H1 (cell line): ENCODE measurements at regions not wholly inside any gene's neighbourhood (a gene's known extent, or its start where the extent isn't known, plus 50 kb on each side); places are given as distances from the start of the nearest gene placed in this dataset.

ENCODE experiments used
- CTCF ChIA-PET: fragments of 300-600 bp; sonication (Branson Sonifier 250); formaldehyde crosslinking; loops from one replicate; lab custom pipeline; 2021; ENCODE audit not compliant: partially characterized antibody; lab: Charles Lee
- POLR2A ChIA-PET: fragments of 300-600 bp; sonication (Branson Sonifier 250); formaldehyde crosslinking; loops from one replicate; lab custom pipeline; 2021; ENCODE audit warnings: inconsistent platforms; ENCODE audit not compliant: partially characterized antibody; lab: Charles Lee
- DNase-seq, 2 experiments: peaks; one replicate each; pipeline versions ENCODE4 v3.0.0 to v3.0.0-alpha.2; 2010 to 2022; ENCODE audit warnings: low spot score in 2 of 2, low read depth in 1 of 2, mixed read lengths in 1 of 2
- FAIRE-seq: peaks from 2 replicates; lab custom pipeline; 2011; peaks lifted over from hg19 to GRCh38; lab: Jason Lieb, UNC
- H2AFZ ChIP-seq: 2 replicates; pipeline ENCODE4 v1.8.1; 2012; ENCODE audit warnings: low read length, inconsistent platforms
- H2AK5ac ChIP-seq: 2 replicates; pipeline ENCODE4 v1.6.1; 2013; ENCODE audit warnings: low read depth, low read length
- H2BK120ac ChIP-seq: replicated peaks from 2 replicates; pipeline ENCODE3; 2013; ENCODE audit warnings: low read depth, low read length, inconsistent platforms
- H2BK12ac ChIP-seq: 2 replicates; pipeline ENCODE4 v1.6.1; 2013; ENCODE audit warnings: low read depth, low read length
- H2BK15ac ChIP-seq: 2 replicates; pipeline ENCODE4 v1.6.1; 2013; ENCODE audit warnings: low read length
- H2BK20ac ChIP-seq: 2 replicates; pipeline ENCODE4 v1.6.1; 2013; ENCODE audit warnings: low read length
- H2BK5ac ChIP-seq: 2 replicates; pipeline ENCODE4 v1.6.1; 2013; ENCODE audit warnings: low read depth, low read length
- H3K14ac ChIP-seq: 2 replicates; pipeline ENCODE4 v1.6.1; 2013; ENCODE audit warnings: inconsistent platforms; ENCODE audit not compliant: insufficient read length
- H3K18ac ChIP-seq: 2 replicates; pipeline ENCODE4 v1.6.1; 2013; ENCODE audit warnings: low read length; ENCODE audit errors: extremely low read depth
- H3K23ac ChIP-seq: 2 replicates; pipeline ENCODE4 v1.6.1; 2013; ENCODE audit warnings: inconsistent platforms; ENCODE audit not compliant: insufficient read length
- H3K23me2 ChIP-seq: 2 replicates; pipeline ENCODE4 v1.6.1; 2013; ENCODE audit warnings: low read depth, low read length
- H3K27ac ChIP-seq: 2 replicates; pipeline ENCODE4 v1.6.1; 2011; ENCODE audit warnings: low read depth, low read length, inconsistent platforms
- H3K27me3 ChIP-seq, 4 experiments: replicated peaks in 1 of 4; 1 replicate in 1 of 4; 2 replicates in 3 of 4; pipeline versions ENCODE4 v1.6.1 to v1.8.1; 2011 to 2013; ENCODE audit warnings: low read length in 3 of 4, mild to moderate bottlenecking in 3 of 4, inconsistent platforms in 2 of 4, mixed read lengths in 2 of 4, moderate library complexity in 1 of 4; ENCODE audit not compliant: control insufficient read depth in 3 of 4, insufficient read depth in 3 of 4; ENCODE audit errors: extremely low read depth in 1 of 4
- H3K36me3 ChIP-seq, 4 experiments: 2 replicates each; pipeline versions ENCODE4 v1.6.1 to v1.8.1; 2011 to 2013; ENCODE audit warnings: mild to moderate bottlenecking in 4 of 4, low read length in 3 of 4, moderate library complexity in 2 of 4, control low read depth in 1 of 4, inconsistent platforms in 1 of 4; ENCODE audit not compliant: insufficient read depth in 4 of 4, control insufficient read depth in 2 of 4
- H3K4ac ChIP-seq: replicated peaks from 2 replicates; pipeline ENCODE3; 2013; ENCODE audit warnings: low read length, low read depth, mixed read lengths, inconsistent platforms; ENCODE audit not compliant: insufficient read length
- H3K4me1 ChIP-seq, 4 experiments: replicated peaks in 1 of 4; 1 replicate in 1 of 4; 2 replicates in 3 of 4; pipeline versions ENCODE4 v1.6.1 to v1.8.1; 2011 to 2013; ENCODE audit warnings: low read length in 3 of 4, inconsistent platforms in 2 of 4, mixed read lengths in 1 of 4; ENCODE audit not compliant: insufficient read depth in 4 of 4, control insufficient read depth in 3 of 4
- H3K4me2 ChIP-seq, 2 experiments: 2 replicates each; pipeline versions ENCODE4 v1.6.1 to v1.8.1; 2011 to 2013; ENCODE audit warnings: low read depth in 2 of 2, low read length in 2 of 2, control low read depth in 1 of 2, inconsistent platforms in 1 of 2, mild to moderate bottlenecking in 1 of 2; ENCODE audit not compliant: insufficient read depth in 1 of 2
- H3K4me3 ChIP-seq, 4 experiments: fragments of 200-600, 300-600 bp in 1 of 4; sonication (generic), shearing (Covaris generic), sonication (Bioruptor Twin) in 1 of 4; 2 replicates each; pipeline versions ENCODE4 v1.5.1 to v1.8.1; 2011 to 2016; ENCODE audit warnings: low read length in 4 of 4, low read depth in 3 of 4, control low read depth in 2 of 4, inconsistent platforms in 2 of 4, mild to moderate bottlenecking in 2 of 4, mixed read lengths in 1 of 4, moderate library complexity in 1 of 4; ENCODE audit not compliant: insufficient read depth in 2 of 4; ENCODE audit errors: extremely low read depth in 1 of 4
- H3K56ac ChIP-seq: replicated peaks from 2 replicates; pipeline ENCODE3; 2013; ENCODE audit warnings: low read depth, mild to moderate bottlenecking, mixed read lengths, low read length, inconsistent platforms; ENCODE audit not compliant: insufficient read length
- H3K79me1 ChIP-seq: 2 replicates; pipeline ENCODE4 v1.6.1; 2013; ENCODE audit warnings: low read depth, low read length, control low read depth
- H3K79me2 ChIP-seq, 2 experiments: 2 replicates each; pipeline versions ENCODE4 v1.6.1 to v1.8.1; 2012 to 2013; ENCODE audit warnings: low read length in 2 of 2, mild to moderate bottlenecking in 2 of 2, inconsistent platforms in 1 of 2; ENCODE audit not compliant: insufficient read depth in 2 of 2, control insufficient read depth in 1 of 2
- H3K9ac ChIP-seq, 4 experiments: replicated peaks in 1 of 4; 1 replicate in 1 of 4; 2 replicates in 3 of 4; pipeline versions ENCODE4 v1.6.1 to v1.8.1; 2011 to 2013; ENCODE audit warnings: low read depth in 3 of 4, low read length in 3 of 4, control low read depth in 2 of 4, mild to moderate bottlenecking in 2 of 4, moderate library complexity in 2 of 4, inconsistent platforms in 1 of 4; ENCODE audit errors: extremely low read depth in 1 of 4
- H3K9me3 ChIP-seq, 2 experiments: 2 replicates each; pipeline versions ENCODE4 v1.6.1 to v1.8.1; 2012 to 2013; ENCODE audit warnings: mild to moderate bottlenecking in 2 of 2, moderate library complexity in 2 of 2, control low read depth in 1 of 2, inconsistent platforms in 1 of 2, low read depth in 1 of 2, low read length in 1 of 2, mixed read lengths in 1 of 2; ENCODE audit not compliant: insufficient read depth in 2 of 2
- H4K20me1 ChIP-seq, 2 experiments: replicated peaks in 1 of 2; 2 replicates each; pipeline versions ENCODE3 to v1.8.1; 2011 to 2013; ENCODE audit warnings: inconsistent platforms in 2 of 2, low read length in 2 of 2, mild to moderate bottlenecking in 1 of 2; ENCODE audit not compliant: insufficient read depth in 2 of 2, control insufficient read depth in 1 of 2
- H4K5ac ChIP-seq: 2 replicates; pipeline ENCODE4 v1.6.1; 2013; ENCODE audit warnings: low read length, low read depth, mixed read lengths, inconsistent platforms; ENCODE audit not compliant: insufficient read length
- H4K8ac ChIP-seq: 2 replicates; pipeline ENCODE4 v1.8.0; 2013; ENCODE audit warnings: mild to moderate bottlenecking, moderate library complexity, low read length, inconsistent platforms; ENCODE audit not compliant: insufficient read depth; ENCODE audit errors: extremely low read depth
- H4K91ac ChIP-seq: replicated peaks from 2 replicates; pipeline ENCODE3; 2013; ENCODE audit warnings: low read length, mixed read lengths, inconsistent platforms; ENCODE audit not compliant: insufficient read length
- BACH1 ChIP-seq: IDR thresholded peaks from 2 replicates; pipeline ENCODE4 v1.6.1; 2012; ENCODE audit warnings: low read length, improper control_type of control experiment
- CBX5 ChIP-seq: fragments of 300-800, 300-1000 bp; sonication (generic); IDR thresholded peaks from 2 replicates; pipeline ENCODE4 v1.7.1; 2016; ENCODE audit warnings: antibody characterized with exemption, low read length, low read depth
- CTBP2 ChIP-seq: IDR thresholded peaks from 2 replicates; pipeline ENCODE4 v1.7.0; 2011; ENCODE audit warnings: borderline replicate concordance, mild to moderate bottlenecking, moderate library complexity, mixed read lengths, low read length; ENCODE audit not compliant: insufficient read depth, insufficient read length
- EP300 ChIP-seq, 2 experiments: IDR thresholded peaks; 1 replicate in 1 of 2; 2 replicates in 1 of 2; pipeline ENCODE4 v1.6.1; 2011 to 2012; ENCODE audit warnings: low read depth in 2 of 2, low read length in 2 of 2, mild to moderate bottlenecking in 2 of 2, borderline replicate concordance in 1 of 2, inconsistent platforms in 1 of 2, moderate library complexity in 1 of 2
- MAFK ChIP-seq: IDR thresholded peaks from 2 replicates; pipeline ENCODE4 v1.6.1; 2012; ENCODE audit warnings: low read depth, mild to moderate bottlenecking, improper control_type of control experiment, low read length
- POLR2AphosphoS5 ChIP-seq: IDR thresholded peaks from 2 replicates; pipeline ENCODE4 v1.6.1; 2011; ENCODE audit warnings: low read depth, low read length
- RAD21 ChIP-seq, 2 experiments: IDR thresholded peaks in 1 of 2; conservative IDR thresholded peaks in 1 of 2; 2 replicates each; pipeline ENCODE4 v1.6.1; 2011; ENCODE audit warnings: low read depth in 2 of 2, low read length in 2 of 2, improper control_type of control experiment in 1 of 2, inconsistent platforms in 1 of 2, mild to moderate bottlenecking in 1 of 2, moderate library complexity in 1 of 2
- RFX5 ChIP-seq: IDR thresholded peaks from 2 replicates; pipeline ENCODE4 v1.6.1; 2011; ENCODE audit warnings: low read depth, low read length, improper control_type of control experiment, borderline replicate concordance
- YY1 ChIP-seq: IDR thresholded peaks from 2 replicates; pipeline ENCODE4 v1.6.1; 2011; ENCODE audit warnings: low read depth, mild to moderate bottlenecking, low read length
- WGBS, 2 experiments: shearing (Covaris generic) in 1 of 2; methylation state at CpG; one replicate each; pipeline versions ENCODE4 v1.1.6 to v1.1.7; 2013 to 2015; ENCODE audit warnings: low lambda C conversion rate in 2 of 2, mixed read lengths in 2 of 2, inconsistent platforms in 1 of 2, low coverage in 1 of 2, missing lambda C conversion rate in 1 of 2; ENCODE audit not compliant: insufficient replicate concordance in 2 of 2, insufficient coverage in 1 of 2, insufficient read length in 1 of 2; ENCODE audit errors: extremely low coverage in 1 of 2, missing lambda C conversion rate in 1 of 2; 5-methylcytosine and 5-hydroxymethylcytosine counted together
- TF ChIP-seq, protein P1 (sequence below), 3 experiments: IDR thresholded peaks; 1 replicate in 2 of 3; 2 replicates in 1 of 3; pipeline versions ENCODE4 v1.5.1 to v1.6.1; 2011; ENCODE audit warnings: low read length in 3 of 3, mild to moderate bottlenecking in 3 of 3, inconsistent platforms in 2 of 3, low read depth in 1 of 3, moderate library complexity in 1 of 3; ENCODE audit not compliant: insufficient read depth in 1 of 3; ENCODE audit errors: control extremely low read depth in 1 of 3

GRCh38 chr1:72557446-72558049 is 275.2 kb upstream of the NEGR1 start:
- Histone ChIP-seq H3K4ac (no peak overlapping the region), H3K9me3 (no peaks in the 10 kb centered on the region), H2AFZ (peak overlapping the region; percentile 94), H2AK5ac (no peak overlapping the region), H3K79me1 (no peaks in the 10 kb centered on the region), H3K27me3 (no peaks in the 10 kb centered on the region), H3K4me1 (peaks cover 0 to 6% (median 0%) of the 10 kb centered on the region in 4 experiments; a peak in 2 of 7 replicates), H3K14ac (no peak overlapping the region), H4K5ac (no peak overlapping the region), H3K9ac (no peak overlapping the region), H3K23ac (no peak overlapping the region), H4K91ac (no peak overlapping the region), H3K27ac (no peak overlapping the region), H3K23me2 (no peaks in the 10 kb centered on the region), H3K56ac (no peak overlapping the region), H3K79me2 (no peaks in the 10 kb centered on the region), H4K20me1 (no peaks in the 10 kb centered on the region), H3K4me3 (no peak overlapping the region), H2BK20ac (no peak overlapping the region), H3K18ac (no peak overlapping the region), H4K8ac (no peak overlapping the region), H2BK12ac (no peak overlapping the region), H2BK120ac (no peak overlapping the region), H2BK15ac (0 out of 2 replicates have a peak overlapping the region, but pooled peaks have one; percentile 14), H3K36me3 (no peaks in the 10 kb centered on the region), H3K4me2 (no peak overlapping the region), H2BK5ac (no peak overlapping the region)
- POLR2A ChIA-PET: no interaction called here
- FAIRE-seq (peak; percentile 55), DNase-seq (no peak)
- 86% methylated on average over 1 of the region's 1 CpG; no CpG with 5 or more reads in 1 of the 2 experiments for WGBS, 2 experiments
- CTCF ChIA-PET: interaction anchor here (0.7 to 2.6 kb wide), 18 partner anchors 8 to 1764 kb away, joined by 3 to 13 read pairs (median 4); no protein-coding TSS in a partner anchor
- TF ChIP-seq, protein P1, sequence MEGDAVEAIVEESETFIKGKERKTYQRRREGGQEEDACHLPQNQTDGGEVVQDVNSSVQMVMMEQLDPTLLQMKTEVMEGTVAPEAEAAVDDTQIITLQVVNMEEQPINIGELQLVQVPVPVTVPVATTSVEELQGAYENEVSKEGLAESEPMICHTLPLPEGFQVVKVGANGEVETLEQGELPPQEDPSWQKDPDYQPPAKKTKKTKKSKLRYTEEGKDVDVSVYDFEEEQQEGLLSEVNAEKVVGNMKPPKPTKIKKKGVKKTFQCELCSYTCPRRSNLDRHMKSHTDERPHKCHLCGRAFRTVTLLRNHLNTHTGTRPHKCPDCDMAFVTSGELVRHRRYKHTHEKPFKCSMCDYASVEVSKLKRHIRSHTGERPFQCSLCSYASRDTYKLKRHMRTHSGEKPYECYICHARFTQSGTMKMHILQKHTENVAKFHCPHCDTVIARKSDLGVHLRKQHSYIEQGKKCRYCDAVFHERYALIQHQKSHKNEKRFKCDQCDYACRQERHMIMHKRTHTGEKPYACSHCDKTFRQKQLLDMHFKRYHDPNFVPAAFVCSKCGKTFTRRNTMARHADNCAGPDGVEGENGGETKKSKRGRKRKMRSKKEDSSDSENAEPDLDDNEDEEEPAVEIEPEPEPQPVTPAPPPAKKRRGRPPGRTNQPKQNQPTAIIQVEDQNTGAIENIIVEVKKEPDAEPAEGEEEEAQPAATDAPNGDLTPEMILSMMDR (IDR thresholded peaks at IDR 0.05; ENCODE audit: control extremely low read depth in 1 of 3, insufficient read depth in 1 of 3, low read depth in 1 of 3, low read length in 3 of 3): peak; percentile 17 to 72 (median 45); a peak in 3 of 4 replicates
- no peak for TF ChIP-seq EP300 (IDR thresholded peaks at IDR 0.05; ENCODE audit: borderline replicate concordance in 1 of 2, low read depth in 2 of 2, low read length in 2 of 2)
- TF ChIP-seq RAD21 (IDR thresholded peaks at IDR 0.05 in 1 of 2, conservative IDR thresholded peaks at IDR 0.05 in 1 of 2; ENCODE audit: low read depth in 2 of 2, low read length in 2 of 2): peak; percentile 52 to 66
- TF ChIP-seq MAFK: peak; percentile 69
- no peak for TF ChIP-seq YY1
- no peak for TF ChIP-seq CBX5
- TF ChIP-seq POLR2AphosphoS5: no peak
- no peak for TF ChIP-seq CTBP2
- 0 out of 2 replicates have a peak, but pooled peaks have one; percentile 44 for TF ChIP-seq BACH1
- no peak for TF ChIP-seq RFX5
